ENCODE measurements at regions not wholly inside any gene's neighbourhood (a gene's known extent, or its start where the extent isn't known, plus 50 kb on each side); places are given as distances from the start of the nearest gene placed in this dataset.
"Not testable (repeated sequence)": the region's sequence is repeated elsewhere in the genome, so short reads cannot be mapped to it uniquely, and the experiment has no call there.

DNA sequence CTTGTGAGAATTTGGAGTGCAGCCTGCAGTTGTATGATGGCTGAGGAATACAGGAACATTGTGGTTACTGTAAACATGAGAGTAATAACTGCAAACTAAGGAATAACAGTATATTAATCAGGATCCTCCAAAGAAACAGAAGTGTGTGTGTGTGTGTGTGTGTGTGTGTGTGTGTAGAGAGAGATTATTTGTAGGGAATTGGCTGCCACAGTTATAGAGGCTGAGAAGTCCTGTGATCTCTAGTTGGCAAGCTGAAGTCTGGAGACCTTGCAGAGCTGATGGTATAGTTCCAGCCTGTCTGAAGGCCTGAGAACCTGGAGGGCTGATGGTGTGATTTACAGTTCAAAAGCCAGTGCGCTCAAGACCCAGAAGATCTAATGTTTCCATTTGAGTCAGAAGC is 273.3 kb upstream of the FRG1 start:
- TF ChIP-seq, protein P1, sequence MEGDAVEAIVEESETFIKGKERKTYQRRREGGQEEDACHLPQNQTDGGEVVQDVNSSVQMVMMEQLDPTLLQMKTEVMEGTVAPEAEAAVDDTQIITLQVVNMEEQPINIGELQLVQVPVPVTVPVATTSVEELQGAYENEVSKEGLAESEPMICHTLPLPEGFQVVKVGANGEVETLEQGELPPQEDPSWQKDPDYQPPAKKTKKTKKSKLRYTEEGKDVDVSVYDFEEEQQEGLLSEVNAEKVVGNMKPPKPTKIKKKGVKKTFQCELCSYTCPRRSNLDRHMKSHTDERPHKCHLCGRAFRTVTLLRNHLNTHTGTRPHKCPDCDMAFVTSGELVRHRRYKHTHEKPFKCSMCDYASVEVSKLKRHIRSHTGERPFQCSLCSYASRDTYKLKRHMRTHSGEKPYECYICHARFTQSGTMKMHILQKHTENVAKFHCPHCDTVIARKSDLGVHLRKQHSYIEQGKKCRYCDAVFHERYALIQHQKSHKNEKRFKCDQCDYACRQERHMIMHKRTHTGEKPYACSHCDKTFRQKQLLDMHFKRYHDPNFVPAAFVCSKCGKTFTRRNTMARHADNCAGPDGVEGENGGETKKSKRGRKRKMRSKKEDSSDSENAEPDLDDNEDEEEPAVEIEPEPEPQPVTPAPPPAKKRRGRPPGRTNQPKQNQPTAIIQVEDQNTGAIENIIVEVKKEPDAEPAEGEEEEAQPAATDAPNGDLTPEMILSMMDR (IDR thresholded peaks at IDR 0.05): not testable (repeated sequence)
- TF ChIP-seq POLR2A (IDR thresholded peaks at IDR 0.05): not testable (repeated sequence)
